ENCODE measurements at regions not wholly inside any gene's neighbourhood (a gene's known extent, or its start where the extent isn't known, plus 50 kb on each side); places are given as distances from the start of the nearest gene placed in this dataset.

GRCh38 chr4:181766061-181766548 is 477.1 kb upstream of the TENM3 start:
- no peak overlapping the region for H3K4me3 Mint-ChIP-seq
- no peak for TF ChIP-seq CTCF (IDR thresholded peaks at IDR 0.05)

GRCh38 chr4:181770971-181771370 is 472.2 kb upstream of the TENM3 start:
- TF ChIP-seq CTCF (IDR thresholded peaks at IDR 0.05) = no peak
- H3K9me3 Mint-ChIP-seq = peaks cover 0 to 4% (median 3%) of the 10 kb centered on the region in 7 donors
- no CpG with 5 or more reads among the region's 1 CpG for WGBS (ENCODE audit: insufficient coverage)

More at GRCh38 chr4:181766061-181766548, 477.1 kb upstream of the TENM3 start:
- Histone ChIP-seq H3K27ac (ENCODE audit: low read depth in 1 of 2, low read length in 2 of 2) (no peak overlapping the region), H4K20me1 (ENCODE audit: insufficient read depth, low read length) (no peaks in the 10 kb centered on the region), H3K4me2 (replicated peaks; ENCODE audit: extremely low read depth, low read length, poor library complexity, severe bottlenecking) (no peak overlapping the region), H3K36me3 (replicated peaks in 1 of 2; ENCODE audit: control insufficient read depth in 1 of 2, insufficient read depth in 2 of 2, low read length in 2 of 2) (no peaks in the 10 kb centered on the region), H3K4me1 (ENCODE audit: control insufficient read depth in 1 of 2, insufficient read depth in 2 of 2, low read length in 2 of 2) (no peaks in the 10 kb centered on the region), H3K9ac (ENCODE audit: insufficient read depth, low read length, poor library complexity, severe bottlenecking) (no peak overlapping the region), H3K27me3 (ENCODE audit: control insufficient read depth in 2 of 2, insufficient read depth in 2 of 2, low read length in 2 of 2) (no peaks in the 10 kb centered on the region), H3K4me3 (replicated peaks in 1 of 3; ENCODE audit: low read depth in 2 of 3, low read length in 3 of 3) (no peak overlapping the region), H3K9me3 (replicated peaks in 1 of 2; ENCODE audit: control insufficient read depth in 1 of 2, insufficient read depth in 1 of 2, low read length in 2 of 2) (peaks cover 0 to 5% of the 10 kb centered on the region in 2 donors), H2AFZ (ENCODE audit: insufficient read depth, low read depth, low read length, poor library complexity, severe bottlenecking) (no peak overlapping the region), H3K79me2 (ENCODE audit: insufficient read depth, low read length) (no peaks in the 10 kb centered on the region)
- Mint-ChIP-seq H3K27me3 (ENCODE audit: low read depth in 3 of 3) (peaks cover 0 to 2% (median 0%) of the 10 kb centered on the region in 3 donors), H3K36me3 (no peaks in the 10 kb centered on the region), H3K9me3 (peaks cover 0 to 7% (median 2%) of the 10 kb centered on the region in 7 donors), H3K4me1 (no peaks in the 10 kb centered on the region), H3K27ac (no peak overlapping the region)
- intact Hi-C loops (cut with micrococcal nuclease) = no loop called here
- WGBS (ENCODE audit: insufficient coverage) = 76% methylated on average over 3 of the region's 9 CpGs
- no peak for DNase-seq

More at GRCh38 chr4:181770971-181771370, 472.2 kb upstream of the TENM3 start:
- Histone ChIP-seq H3K9ac (ENCODE audit: insufficient read depth, low read length, poor library complexity, severe bottlenecking) (no peak overlapping the region), H4K20me1 (ENCODE audit: insufficient read depth, low read length) (no peaks in the 10 kb centered on the region), H3K36me3 (replicated peaks in 1 of 2; ENCODE audit: control insufficient read depth in 1 of 2, insufficient read depth in 2 of 2, low read length in 2 of 2) (no peaks in the 10 kb centered on the region), H3K4me3 (replicated peaks in 1 of 3; ENCODE audit: low read depth in 2 of 3, low read length in 3 of 3) (no peak overlapping the region), H2AFZ (ENCODE audit: insufficient read depth, low read depth, low read length, poor library complexity, severe bottlenecking) (no peak overlapping the region), H3K27ac (ENCODE audit: low read depth in 1 of 2, low read length in 2 of 2) (no peak overlapping the region), H3K9me3 (replicated peaks in 1 of 2; ENCODE audit: control insufficient read depth in 1 of 2, insufficient read depth in 1 of 2, low read length in 2 of 2) (peaks cover 0 to 4% of the 10 kb centered on the region in 2 donors), H3K4me2 (replicated peaks; ENCODE audit: extremely low read depth, low read length, poor library complexity, severe bottlenecking) (no peak overlapping the region), H3K27me3 (ENCODE audit: control insufficient read depth in 2 of 2, insufficient read depth in 2 of 2, low read length in 2 of 2) (no peaks in the 10 kb centered on the region), H3K4me1 (ENCODE audit: control insufficient read depth in 1 of 2, insufficient read depth in 2 of 2, low read length in 2 of 2) (no peaks in the 10 kb centered on the region), H3K79me2 (ENCODE audit: insufficient read depth, low read length) (no peaks in the 10 kb centered on the region)
- Mint-ChIP-seq H3K4me3 (no peak overlapping the region), H3K36me3 (no peaks in the 10 kb centered on the region), H3K4me1 (no peaks in the 10 kb centered on the region), H3K27ac (no peak overlapping the region), H3K27me3 (ENCODE audit: low read depth in 3 of 3) (peaks cover 0 to under 1% (median 0%) of the 10 kb centered on the region in 3 donors)
- intact Hi-C loops (cut with micrococcal nuclease) = no loop called here
- no peak for DNase-seq

Measured in CD14-positive monocyte (primary cell).